ENCODE measurements at regions not wholly inside any gene's neighbourhood (a gene's known extent, or its start where the extent isn't known, plus 50 kb on each side); places are given as distances from the start of the nearest gene placed in this dataset.

- no peak overlapping the region for H3K9ac ChIP-seq (ENCODE audit: low read length)
- H3K27ac ChIP-seq (ENCODE audit: low read depth, low read length) = no peak overlapping the region
- no TSS peak for BruUV-seq (replicated peaks)
- intact Hi-C loops (cut with micrococcal nuclease) = no loop called here
- H3K36me3 ChIP-seq (ENCODE audit: control insufficient read depth in 1 of 2, insufficient read depth in 2 of 2, low read length in 2 of 2) = no peaks in the 10 kb centered on the region
- DNase-seq (ENCODE audit: low read depth, low spot score) (no peak), ATAC-seq (no peak)
- no peak overlapping the region for H3K4me2 ChIP-seq (ENCODE audit: low read length)
- no peaks in the 10 kb centered on the region for H3K9me2 ChIP-seq (ENCODE audit: insufficient read depth)
- ChIA-PET CTCF (no interaction called here), RAD21 (ENCODE audit: low non-redundant PET in 1 of 2, low total read pairs in 2 of 2, uncharacterized antibody in 2 of 2, unreplicated experiment in 2 of 2) (no interaction called here), POLR2A (no interaction called here)
- TF ChIP-seq REST (IDR thresholded peaks at IDR 0.05; ENCODE audit: low read depth) = no peak
- no peak for TF ChIP-seq ZBTB33 (IDR thresholded peaks at IDR 0.05; ENCODE audit: extremely low read depth, insufficient replicate concordance, low read length)
- no peak for TF ChIP-seq EZH2 (IDR thresholded peaks at IDR 0.05)
- TF ChIP-seq, protein P1, sequence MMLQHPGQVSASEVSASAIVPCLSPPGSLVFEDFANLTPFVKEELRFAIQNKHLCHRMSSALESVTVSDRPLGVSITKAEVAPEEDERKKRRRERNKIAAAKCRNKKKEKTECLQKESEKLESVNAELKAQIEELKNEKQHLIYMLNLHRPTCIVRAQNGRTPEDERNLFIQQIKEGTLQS (IDR thresholded peaks at IDR 0.05) = no peak
- no peak for TF ChIP-seq YY1 (IDR thresholded peaks at IDR 0.05; ENCODE audit: extremely low read depth, insufficient replicate concordance, low read depth, low read length)
- TF ChIP-seq RAD21 (IDR thresholded peaks at IDR 0.05; ENCODE audit: low read depth) = no peak
- no peak for TF ChIP-seq ZFX (IDR thresholded peaks at IDR 0.05)
- no peak for TF ChIP-seq JUND (IDR thresholded peaks at IDR 0.05)
- no peak overlapping the region for H2AFZ ChIP-seq (ENCODE audit: low read depth, low read length, poor library complexity, severe bottlenecking)
- H3K4me1 ChIP-seq (ENCODE audit: control insufficient read depth in 1 of 2, insufficient read depth in 2 of 2, low read length in 2 of 2) = no peaks in the 10 kb centered on the region
- peaks cover 14% of the 10 kb centered on the region; the same call in 1 of the 2 replicates for H3K27me3 ChIP-seq (ENCODE audit: insufficient read depth, low read length)
- no peaks in the 10 kb centered on the region for H3K9me3 ChIP-seq (ENCODE audit: control insufficient read depth in 1 of 2, insufficient read depth in 1 of 2, low read depth in 1 of 2, low read length in 2 of 2)
- no peaks in the 10 kb centered on the region for H4K20me1 ChIP-seq (ENCODE audit: insufficient read depth)
- no peaks in the 10 kb centered on the region for H3K79me2 ChIP-seq (ENCODE audit: insufficient read depth, low read length)
- no peak overlapping the region for H3K4me3 ChIP-seq (replicated peaks in 1 of 2; ENCODE audit: low read depth in 1 of 2, low read length in 2 of 2)
These were observed 106.4 kb upstream of the TLE3 start for GRCh38 chr15:70203981-70204560.
